Anterior cingulate cortex (tissue), 58 donors: ENCODE measurements at regions not wholly inside any gene's neighbourhood (a gene's known extent, or its start where the extent isn't known, plus 50 kb on each side); places are given as distances from the start of the nearest gene placed in this dataset.
A peak's percentile ranks its signal among the peaks of the same experiment; 100 is the strongest.
"Not testable (repeated sequence)": the region's sequence is repeated elsewhere in the genome, so short reads cannot be mapped to it uniquely, and the experiment has no call there.

Experiments used
- DNase-seq, 58 donors: peaks; one replicate each; lab custom pipeline; 2025; lab: John Stamatoyannopoulos, UW

GRCh38 chr14:70269582-70269981, 80.8 kb upstream of the SLC8A3 start:
- DNase-seq = no peak

GRCh38 chr14:70268760-70269159, 80.0 kb upstream of the SLC8A3 start:
- no peak for DNase-seq

GRCh38 chr14:70266157-70266556, 77.4 kb upstream of the SLC8A3 start:
- DNase-seq = no peak

- DNase-seq = no peak
Observed at GRCh38 chr14:70265422-70265821, 76.7 kb upstream of the SLC8A3 start.

GRCh38 chr14:70259420-70259819, 70.7 kb upstream of the SLC8A3 start:
- DNase-seq = no peak

GRCh38 chr14:70257526-70257925, 68.8 kb upstream of the SLC8A3 start:
- DNase-seq = no peak

- DNase-seq = no peak
Observed at GRCh38 chr14:70256601-70257000, 67.8 kb upstream of the SLC8A3 start.

GRCh38 chr14:70255071-70256057, 66.6 kb upstream of the SLC8A3 start:
- not testable (repeated sequence) for DNase-seq

GRCh38 chr14:70254476-70254961, 65.8 kb upstream of the SLC8A3 start:
- peak in 4 of 58 donors; percentile 0 to 9 (median 4) for DNase-seq

- DNase-seq = not testable (repeated sequence)
Observed at GRCh38 chr14:70253547-70253946, 64.8 kb upstream of the SLC8A3 start.

- DNase-seq = no peak
Observed at GRCh38 chr14:70245026-70245425, 56.3 kb upstream of the SLC8A3 start.

- DNase-seq = no peak
Observed at GRCh38 chr14:70239802-70240201, 51.1 kb upstream of the SLC8A3 start.

GRCh38 chr14:70238635-70239034, 49.9 kb upstream of the SLC8A3 start:
- DNase-seq = not testable (repeated sequence)
